Gastrocnemius medialis (tissue), 4 donors: ENCODE measurements at regions not wholly inside any gene's neighbourhood (a gene's known extent, or its start where the extent isn't known, plus 50 kb on each side); places are given as distances from the start of the nearest gene placed in this dataset.

Experiments used
- ATAC-seq, 2 donors: fragments of 150-250 bp; one replicate each; pipeline ENCODE4 v1.9.1; 2016
- DNase-seq, 2 donors: peaks; one replicate each; pipeline ENCODE4 v3.0.0-alpha.2; 2019
- H3K27ac ChIP-seq, 4 donors: fragments of 200-600 bp; sonication (generic); 1 replicate in 1 of 4; 2 replicates in 3 of 4; pipeline ENCODE4 v1.5.1; 2016 to 2018; ENCODE audit warnings: mild to moderate bottlenecking in 2 of 4, moderate library complexity in 1 of 4
- H3K27me3 ChIP-seq, 3 donors: fragments of 200-600 bp; sonication (generic) in 2 of 3; 1 replicate in 1 of 3; 2 replicates in 2 of 3; pipeline versions ENCODE4 v1.5.1 to v1.6.0; 2016 to 2019; ENCODE audit warnings: mild to moderate bottlenecking in 1 of 3, moderate library complexity in 1 of 3
- H3K36me3 ChIP-seq, 2 donors: fragments of 200-600 bp; sonication (generic) in 1 of 2; one replicate each; pipeline ENCODE4 v1.5.1; 2017 to 2018
- H3K4me1 ChIP-seq, 2 donors: fragments of 200-600 bp; sonication (generic) in 1 of 2; one replicate each; pipeline ENCODE4 v1.5.1; 2016 to 2017; ENCODE audit warnings: mild to moderate bottlenecking in 2 of 2
- H3K4me3 ChIP-seq, 4 donors: fragments of 200-600 bp; sonication (generic) in 3 of 4; 1 replicate in 1 of 4; 2 replicates in 3 of 4; pipeline ENCODE4 v1.5.1; 2016 to 2019; ENCODE audit warnings: mild to moderate bottlenecking in 2 of 4
- H3K9me3 ChIP-seq, 3 donors: fragments of 200-600 bp; sonication (generic) in 2 of 3; 1 replicate in 1 of 3; 2 replicates in 2 of 3; pipeline ENCODE4 v1.5.1; 2016 to 2019
- POLR2A ChIP-seq, 2 donors: fragments of 450-650 bp; IDR thresholded peaks; one replicate each; pipeline ENCODE4 v1.6.1; 2017; ENCODE audit warnings: antibody characterized with exemption in 2 of 2, mild to moderate bottlenecking in 2 of 2, moderate library complexity in 2 of 2
- in situ Hi-C, 4 donors: fragments of 200-750 bp; cut with MboI; loops; one replicate each; pipeline versions ENCODE4 v1.15.0 to v1.8.0; 2017; ENCODE audit warnings: low sequenced_read_pairs in 4 of 4
- intact Hi-C: fragments of 100-400 bp; cut with DNase I; formaldehyde crosslinking; loops from one replicate; pipeline ENCODE4 v1.15.1; 2023; ENCODE audit warnings: low total_unique reads
- TF ChIP-seq, protein P1 (sequence below), 5 experiments: fragments of 450-650 bp in 3 of 5; fragments of 200-600 bp in 2 of 5; sonication (generic) in 2 of 5; IDR thresholded peaks in 4 of 5; conservative IDR thresholded peaks in 1 of 5; 1 replicate in 4 of 5; 2 replicates in 1 of 5; pipeline ENCODE4 v1.5.1; 2016 to 2019; ENCODE audit warnings: antibody characterized with exemption in 5 of 5, mild to moderate bottlenecking in 3 of 5, moderate library complexity in 3 of 5

DNA sequence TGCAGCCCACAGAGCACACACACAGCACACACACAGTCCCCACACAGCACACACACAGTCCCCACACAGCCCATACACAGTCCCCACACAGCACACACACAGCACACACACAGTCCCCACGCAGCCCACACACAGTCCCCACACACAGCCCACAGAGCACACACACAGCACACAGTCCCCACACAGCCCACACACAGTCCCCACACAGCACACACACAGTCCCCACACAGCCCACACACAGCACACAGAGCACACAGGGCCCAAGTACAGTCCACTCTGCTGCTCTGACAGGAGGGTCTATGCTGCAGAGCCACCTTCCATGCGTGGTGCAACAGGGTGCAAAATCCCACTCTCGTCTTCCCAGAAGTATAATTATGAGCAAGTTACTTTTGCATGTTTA is 240.5 kb upstream of the SALL3 start:
- DNase-seq (no peak), ATAC-seq (no peak)
- Histone ChIP-seq H3K27ac (no peak overlapping the region), H3K9me3 (no peaks in the 10 kb centered on the region), H3K27me3 (no peaks in the 10 kb centered on the region), H3K4me3 (no peak overlapping the region), H3K36me3 (no peaks in the 10 kb centered on the region), H3K4me1 (no peaks in the 10 kb centered on the region)
- in situ Hi-C loops, result no loop called here
- TF ChIP-seq POLR2A (IDR thresholded peaks at IDR 0.05), result no peak
- TF ChIP-seq, protein P1, sequence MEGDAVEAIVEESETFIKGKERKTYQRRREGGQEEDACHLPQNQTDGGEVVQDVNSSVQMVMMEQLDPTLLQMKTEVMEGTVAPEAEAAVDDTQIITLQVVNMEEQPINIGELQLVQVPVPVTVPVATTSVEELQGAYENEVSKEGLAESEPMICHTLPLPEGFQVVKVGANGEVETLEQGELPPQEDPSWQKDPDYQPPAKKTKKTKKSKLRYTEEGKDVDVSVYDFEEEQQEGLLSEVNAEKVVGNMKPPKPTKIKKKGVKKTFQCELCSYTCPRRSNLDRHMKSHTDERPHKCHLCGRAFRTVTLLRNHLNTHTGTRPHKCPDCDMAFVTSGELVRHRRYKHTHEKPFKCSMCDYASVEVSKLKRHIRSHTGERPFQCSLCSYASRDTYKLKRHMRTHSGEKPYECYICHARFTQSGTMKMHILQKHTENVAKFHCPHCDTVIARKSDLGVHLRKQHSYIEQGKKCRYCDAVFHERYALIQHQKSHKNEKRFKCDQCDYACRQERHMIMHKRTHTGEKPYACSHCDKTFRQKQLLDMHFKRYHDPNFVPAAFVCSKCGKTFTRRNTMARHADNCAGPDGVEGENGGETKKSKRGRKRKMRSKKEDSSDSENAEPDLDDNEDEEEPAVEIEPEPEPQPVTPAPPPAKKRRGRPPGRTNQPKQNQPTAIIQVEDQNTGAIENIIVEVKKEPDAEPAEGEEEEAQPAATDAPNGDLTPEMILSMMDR (IDR thresholded peaks at IDR 0.05 in 4 of 5, conservative IDR thresholded peaks at IDR 0.05 in 1 of 5), result no peak
- intact Hi-C loops, result no loop called here

DNA sequence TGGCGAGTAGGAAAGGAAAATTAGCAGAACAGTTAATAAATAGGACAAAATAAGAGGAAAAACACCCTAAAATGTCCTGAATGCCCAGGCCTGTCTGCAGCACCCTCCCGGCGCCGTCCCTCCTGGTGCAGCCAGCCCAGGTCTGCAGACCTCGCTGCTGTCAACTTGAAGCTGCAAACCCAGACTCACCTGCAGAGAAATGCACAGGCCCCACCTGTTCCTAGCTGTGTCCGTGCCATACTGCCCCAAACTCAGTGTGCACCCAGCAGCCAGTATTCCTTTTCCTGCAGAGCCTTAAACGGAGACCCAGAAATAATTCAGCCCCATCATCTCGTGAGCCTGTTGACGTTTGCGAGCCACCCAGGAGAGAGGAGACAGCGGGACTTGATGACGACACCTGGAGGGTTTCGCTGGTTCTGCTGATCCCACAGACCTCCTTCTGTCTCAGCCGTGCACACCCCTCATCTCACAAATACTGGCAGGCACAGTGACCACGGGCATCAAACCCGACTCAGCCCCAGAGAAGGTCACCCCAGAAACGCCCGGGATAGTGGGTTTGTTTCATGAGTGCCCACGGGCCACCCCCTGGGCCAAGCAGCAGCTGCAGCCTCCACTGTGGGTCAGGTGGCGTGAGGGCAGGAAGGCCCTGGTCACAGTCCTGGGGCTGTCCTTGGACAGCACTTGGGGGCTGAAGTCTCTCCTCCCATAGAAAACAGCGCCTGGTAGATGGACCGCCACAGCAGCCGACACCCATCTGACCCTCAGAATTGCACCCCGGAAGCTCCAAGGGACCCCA is 239.5 kb upstream of the SALL3 start:
- no peak for DNase-seq
- Histone ChIP-seq H3K27ac (no peak overlapping the region), H3K9me3 (no peaks in the 10 kb centered on the region), H3K36me3 (no peaks in the 10 kb centered on the region), H3K4me3 (no peak overlapping the region), H3K4me1 (no peaks in the 10 kb centered on the region), H3K27me3 (no peaks in the 10 kb centered on the region)
- ATAC-seq, result no peak
- intact Hi-C loops (no loop called here), in situ Hi-C loops (no loop called here)
- TF ChIP-seq POLR2A (IDR thresholded peaks at IDR 0.05), result no peak
- TF ChIP-seq, protein P1 (IDR thresholded peaks at IDR 0.05 in 4 of 5, conservative IDR thresholded peaks at IDR 0.05 in 1 of 5), result no peak

DNA sequence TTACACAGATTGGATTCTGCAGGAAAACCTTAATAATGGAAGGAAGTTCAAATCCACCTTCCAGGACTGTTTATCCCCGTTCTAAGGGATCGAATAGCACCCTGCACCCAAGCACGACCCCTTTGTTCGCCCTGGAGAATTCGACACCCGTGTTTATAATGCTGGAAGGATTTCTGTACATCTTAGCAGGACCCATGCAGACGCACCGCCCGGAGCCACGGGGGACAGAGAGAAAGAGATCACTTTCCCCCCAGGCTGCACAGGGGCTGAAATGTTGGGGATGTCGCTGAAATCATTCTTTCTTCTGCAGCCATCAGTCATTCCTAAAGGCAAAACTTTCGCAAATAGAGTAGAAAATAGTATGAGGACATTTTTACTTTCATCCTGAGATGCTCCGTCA is 238.7 kb upstream of the SALL3 start:
- DNase-seq (no peak), ATAC-seq (no peak)
- Histone ChIP-seq H3K4me3 (no peak overlapping the region), H3K27me3 (no peaks in the 10 kb centered on the region), H3K27ac (no peak overlapping the region), H3K9me3 (no peaks in the 10 kb centered on the region), H3K4me1 (no peaks in the 10 kb centered on the region), H3K36me3 (no peaks in the 10 kb centered on the region)
- TF ChIP-seq, protein P1 (IDR thresholded peaks at IDR 0.05 in 4 of 5, conservative IDR thresholded peaks at IDR 0.05 in 1 of 5), result no peak
- TF ChIP-seq POLR2A (IDR thresholded peaks at IDR 0.05), result no peak
- in situ Hi-C loops, result no loop called here
- intact Hi-C loops, result no loop called here

DNA sequence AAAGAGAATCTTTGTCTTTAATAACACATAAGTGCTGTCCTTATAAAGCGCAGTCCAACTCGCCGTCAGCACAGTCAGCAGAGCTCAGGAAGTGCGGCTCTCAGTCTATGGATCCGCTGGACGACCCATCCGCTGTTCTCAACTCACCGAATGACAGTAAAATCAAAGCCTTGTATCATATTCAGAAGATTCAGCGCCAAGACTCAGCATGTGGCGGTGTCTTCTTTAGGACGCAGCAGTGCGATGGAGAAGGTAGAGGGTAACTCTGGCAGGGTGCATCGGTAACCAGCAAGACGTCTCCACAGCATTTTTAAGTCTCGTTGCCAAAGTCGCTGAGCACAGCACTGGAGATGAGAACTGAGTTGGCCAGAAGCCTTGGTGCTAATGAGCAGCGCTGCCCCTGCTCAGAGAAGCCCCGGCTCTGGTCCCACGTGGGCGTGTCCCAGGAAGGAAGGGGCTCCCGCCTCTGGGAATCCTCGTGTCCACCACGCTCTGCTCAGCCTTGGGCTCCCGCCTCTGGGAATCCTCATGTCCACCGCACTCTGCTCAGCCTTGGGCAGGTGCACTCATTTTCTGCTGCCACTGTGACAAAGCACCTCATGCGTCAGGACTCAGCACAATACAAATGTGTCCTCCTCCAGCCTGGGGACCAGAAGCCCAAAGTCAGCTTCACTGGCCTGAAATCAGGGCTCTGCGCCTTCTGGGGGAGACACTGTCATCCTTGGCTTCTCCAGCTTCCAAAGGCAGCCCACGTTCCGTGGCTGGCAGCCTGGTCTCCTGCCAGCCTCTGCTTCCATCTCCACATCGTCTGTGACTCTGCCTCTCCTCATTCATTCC is 238.0 kb upstream of the SALL3 start:
- no peak for DNase-seq
- Histone ChIP-seq H3K9me3 (no peaks in the 10 kb centered on the region), H3K36me3 (no peaks in the 10 kb centered on the region), H3K27me3 (no peaks in the 10 kb centered on the region), H3K4me3 (no peak overlapping the region), H3K4me1 (no peaks in the 10 kb centered on the region), H3K27ac (no peak overlapping the region)
- intact Hi-C loops (no loop called here), in situ Hi-C loops (no loop called here)
- no peak for ATAC-seq
- no peak for TF ChIP-seq POLR2A (IDR thresholded peaks at IDR 0.05)
- TF ChIP-seq, protein P1 (IDR thresholded peaks at IDR 0.05 in 4 of 5, conservative IDR thresholded peaks at IDR 0.05 in 1 of 5), result no peak
